Activated CD4-positive, alpha-beta memory T cell treated with anti-CD3 and anti-CD28 coated beads, Interleukin-2, amount 10 ng/mL, durations not matched to agents 7 days and 5 days (primary cell): ENCODE measurements at regions not wholly inside any gene's neighbourhood (a gene's known extent, or its start where the extent isn't known, plus 50 kb on each side); places are given as distances from the start of the nearest gene placed in this dataset.

ENCODE experiments used
- CTCF ChIA-PET: fragments of 350-600 bp; sonication (Branson Sonifier 250); formaldehyde crosslinking; loops from one replicate; lab custom pipeline; 2021; ENCODE audit warnings: antibody characterized with exemption, inconsistent platforms; lab: Charles Lee
- POLR2A ChIA-PET: fragments of 350-600 bp; sonication (Branson Sonifier 250); formaldehyde crosslinking; loops from one replicate; lab custom pipeline; 2021; ENCODE audit warnings: antibody characterized with exemption; lab: Charles Lee
- DNase-seq: peaks from one replicate; pipeline ENCODE4 v3.0.0-alpha.2; 2020
- H3K27ac Mint-ChIP-seq: one replicate; pipeline ENCODE4 v1.8.0; 2021; ENCODE audit warnings: mild to moderate bottlenecking, mixed read lengths
- H3K27me3 Mint-ChIP-seq: one replicate; pipeline ENCODE4 v1.8.0; 2021; ENCODE audit warnings: mixed read lengths
- H3K36me3 Mint-ChIP-seq: one replicate; pipeline ENCODE4 v1.8.0; 2021; ENCODE audit warnings: low read depth, mixed read lengths
- H3K4me1 Mint-ChIP-seq: one replicate; pipeline ENCODE4 v1.8.0; 2021; ENCODE audit warnings: mixed read lengths
- H3K4me3 Mint-ChIP-seq: one replicate; pipeline ENCODE4 v1.8.0; 2021; ENCODE audit warnings: mild to moderate bottlenecking, mixed read lengths
- H3K9me3 Mint-ChIP-seq: one replicate; pipeline ENCODE4 v1.8.0; 2021; ENCODE audit warnings: mixed read lengths

DNA sequence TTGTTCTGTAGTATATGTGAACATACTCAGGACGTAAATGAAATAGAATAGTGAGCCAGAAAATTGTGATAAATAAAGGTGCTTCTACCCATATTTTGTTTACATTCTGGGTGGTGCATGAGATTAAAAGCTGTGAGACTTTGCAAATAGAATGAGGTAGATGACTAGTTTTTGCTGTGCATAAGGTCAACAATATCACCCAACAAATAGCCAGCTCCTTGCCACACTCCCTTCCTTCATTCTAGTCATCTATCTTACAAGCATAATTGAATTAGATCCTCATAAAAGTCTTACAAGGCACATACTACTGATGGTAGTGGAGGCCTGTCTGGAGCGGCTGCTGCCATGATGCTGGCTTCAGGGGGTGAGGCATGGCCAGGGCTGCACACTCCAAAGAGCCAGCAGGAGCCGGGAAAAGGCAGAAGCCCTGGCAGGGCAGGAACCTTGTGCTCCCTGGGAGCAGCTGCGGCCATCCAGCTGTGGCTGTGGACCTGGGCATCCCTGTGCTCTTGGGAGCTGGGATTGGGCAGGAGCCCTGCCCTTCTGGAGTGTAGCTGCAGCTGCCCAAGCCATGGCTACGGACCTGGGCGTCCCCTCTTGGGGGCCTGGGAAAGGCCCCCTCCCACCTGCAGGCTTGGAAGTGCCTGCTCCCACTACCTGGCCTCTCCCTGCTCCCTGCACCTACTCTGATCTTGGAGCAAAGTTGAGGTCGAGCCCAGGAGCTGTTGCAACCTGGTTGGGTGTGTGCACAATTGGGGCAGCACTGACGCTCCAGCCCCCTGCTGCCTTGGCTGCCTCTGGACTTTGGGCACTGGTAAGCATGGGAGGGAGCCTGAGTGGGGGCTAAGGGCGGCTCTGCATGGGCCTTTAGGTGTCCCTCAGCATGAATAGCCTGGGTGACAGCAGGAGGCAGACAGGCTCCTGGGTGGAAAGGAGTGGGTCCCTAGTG is 112.8 kb downstream of the DACT1 start:
- Mint-ChIP-seq H3K27me3 (no peaks in the 10 kb centered on the region), H3K4me1 (peaks cover 7% of the 10 kb centered on the region)
- CTCF ChIA-PET, result no interaction called here

DNA sequence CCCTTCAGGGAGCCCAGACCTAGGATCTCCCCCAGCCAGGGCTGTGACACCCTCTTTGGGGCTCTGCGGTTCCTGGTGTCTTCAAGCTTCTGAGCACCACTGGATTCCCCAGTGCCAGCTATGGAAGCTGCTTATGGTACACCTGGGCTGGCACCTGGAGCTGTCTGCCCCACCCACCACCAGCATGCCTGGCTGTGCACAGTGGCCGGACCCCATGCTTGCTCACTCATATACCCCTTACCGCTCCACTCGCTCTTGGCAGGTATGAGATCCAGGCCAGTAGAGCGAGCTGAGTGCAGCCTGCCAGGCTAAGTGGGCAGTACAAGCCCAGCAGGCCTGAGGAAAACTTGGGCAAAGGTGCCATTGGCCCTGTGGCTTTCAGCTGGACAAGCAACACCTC is 114.0 kb downstream of the DACT1 start:
- no peaks in the 10 kb centered on the region for H3K9me3 Mint-ChIP-seq
- no peaks in the 10 kb centered on the region for H3K36me3 Mint-ChIP-seq
- no peaks in the 10 kb centered on the region for H3K27me3 Mint-ChIP-seq
- no peak overlapping the region for H3K27ac Mint-ChIP-seq
- H3K4me1 Mint-ChIP-seq, result peaks cover 7% of the 10 kb centered on the region
- ChIA-PET CTCF (no interaction called here), POLR2A (no interaction called here)
- no peak for DNase-seq
- H3K4me3 Mint-ChIP-seq, result no peak overlapping the region

More for the DNA sequence above, 112.8 kb downstream of the DACT1 start:
- no peaks in the 10 kb centered on the region for H3K36me3 Mint-ChIP-seq
- POLR2A ChIA-PET, result no interaction called here
- H3K27ac Mint-ChIP-seq, result no peak overlapping the region
- no peak overlapping the region for H3K4me3 Mint-ChIP-seq
- H3K9me3 Mint-ChIP-seq, result no peaks in the 10 kb centered on the region
- DNase-seq, result no peak

DNA sequence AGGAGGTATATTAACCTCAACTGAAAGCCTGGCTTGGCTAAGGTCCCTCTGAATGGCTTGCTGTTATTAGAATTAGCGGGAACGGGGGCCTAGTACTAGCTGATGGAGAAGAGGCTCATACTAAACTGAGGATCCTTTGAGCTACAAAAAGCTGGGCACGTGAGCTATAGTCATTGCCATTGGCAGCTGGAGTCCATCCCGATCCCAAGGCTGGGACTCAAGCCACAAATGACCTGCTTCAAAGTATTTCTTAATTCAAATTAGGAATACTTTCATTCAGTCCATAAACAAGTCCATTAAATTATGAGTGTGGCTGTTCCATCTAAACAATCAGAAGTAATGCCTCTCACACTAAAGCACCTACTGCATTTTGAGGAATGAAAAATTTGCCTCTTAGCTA is 114.5 kb downstream of the DACT1 start:
- no peaks in the 10 kb centered on the region for H3K9me3 Mint-ChIP-seq
- H3K36me3 Mint-ChIP-seq, result no peaks in the 10 kb centered on the region
- no peak overlapping the region for H3K27ac Mint-ChIP-seq
- H3K4me1 Mint-ChIP-seq, result peaks cover 7% of the 10 kb centered on the region
- no peak overlapping the region for H3K4me3 Mint-ChIP-seq
- DNase-seq, result no peak
- no peaks in the 10 kb centered on the region for H3K27me3 Mint-ChIP-seq
- POLR2A ChIA-PET, result no interaction called here
- CTCF ChIA-PET, result no interaction called here

DNA sequence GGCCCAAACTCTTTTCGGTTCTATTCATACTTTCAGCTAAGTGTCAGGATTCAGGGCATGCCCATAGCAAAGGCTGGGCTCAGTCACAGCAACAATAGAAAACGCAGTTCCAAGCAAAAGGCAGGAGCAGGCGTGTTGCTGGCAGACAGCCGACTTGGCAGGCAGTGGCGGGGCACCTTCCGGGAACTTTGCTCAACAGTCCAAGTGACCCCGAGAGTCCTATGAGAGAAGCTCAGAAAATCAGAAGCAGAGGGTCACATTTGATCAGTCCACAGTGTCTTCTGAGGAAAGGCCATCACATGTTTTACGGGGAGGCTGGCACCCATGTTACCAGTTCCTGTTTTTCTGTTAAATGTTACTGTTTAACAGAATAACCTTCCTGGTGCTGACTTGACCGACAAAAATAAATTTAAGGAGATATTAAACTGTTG is 115.0 kb downstream of the DACT1 start:
- DNase-seq, result no peak
- ChIA-PET CTCF (no interaction called here), POLR2A (no interaction called here)

DNA sequence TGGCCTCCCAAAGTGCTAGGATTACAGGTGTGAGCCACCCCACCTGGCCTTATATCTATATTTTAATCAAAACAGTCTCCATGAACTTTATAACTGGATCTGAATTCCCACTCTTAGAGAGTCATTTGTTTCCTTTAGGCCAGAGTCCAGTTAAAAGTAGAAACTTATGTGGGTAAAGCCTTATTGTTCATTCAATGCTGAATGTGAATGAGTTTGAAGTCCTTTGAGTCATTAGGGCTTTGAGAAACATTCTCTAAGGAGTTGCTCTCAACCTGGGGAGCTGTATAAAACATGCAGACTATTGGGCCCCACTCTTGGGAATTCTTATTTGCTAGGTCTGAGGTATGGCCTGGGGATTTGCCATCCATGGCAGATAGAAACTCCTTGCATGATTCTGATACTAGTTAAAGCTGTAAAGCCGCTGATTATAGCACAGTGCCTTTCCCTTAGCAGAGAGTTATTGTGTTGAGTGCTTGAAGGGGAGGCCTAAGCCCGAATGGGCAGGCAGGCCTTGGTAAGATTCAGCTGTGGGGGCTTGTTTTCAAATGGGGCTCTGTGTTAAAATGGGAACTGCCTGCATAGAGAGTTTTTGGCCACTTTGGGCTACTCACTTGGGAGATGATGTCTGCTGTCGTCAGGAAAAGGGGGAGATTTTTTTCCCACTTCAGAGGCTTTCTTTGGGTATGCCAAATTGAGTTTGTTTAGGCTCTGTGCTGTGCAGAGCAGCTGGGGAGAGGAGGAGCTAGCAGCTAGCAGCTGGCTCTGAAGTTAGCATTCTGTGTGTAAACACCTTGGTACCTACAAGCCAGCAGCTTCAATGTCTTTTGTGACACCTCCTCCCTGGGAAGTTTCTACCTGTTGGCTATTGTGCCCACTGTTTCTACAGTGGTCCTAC is 117.5 kb downstream of the DACT1 start:
- H3K9me3 Mint-ChIP-seq, result no peaks in the 10 kb centered on the region
- ChIA-PET POLR2A (no interaction called here), CTCF (no interaction called here)
- DNase-seq, result no peak
- no peaks in the 10 kb centered on the region for H3K4me1 Mint-ChIP-seq
- no peak overlapping the region for H3K4me3 Mint-ChIP-seq
- H3K27ac Mint-ChIP-seq, result no peak overlapping the region
- no peaks in the 10 kb centered on the region for H3K36me3 Mint-ChIP-seq
- H3K27me3 Mint-ChIP-seq, result no peaks in the 10 kb centered on the region

More for the DNA sequence above, 115.0 kb downstream of the DACT1 start:
- Mint-ChIP-seq H3K27ac (no peak overlapping the region), H3K36me3 (no peaks in the 10 kb centered on the region), H3K4me1 (peaks cover 7% of the 10 kb centered on the region), H3K4me3 (no peak overlapping the region), H3K27me3 (no peaks in the 10 kb centered on the region), H3K9me3 (no peaks in the 10 kb centered on the region)

DNA sequence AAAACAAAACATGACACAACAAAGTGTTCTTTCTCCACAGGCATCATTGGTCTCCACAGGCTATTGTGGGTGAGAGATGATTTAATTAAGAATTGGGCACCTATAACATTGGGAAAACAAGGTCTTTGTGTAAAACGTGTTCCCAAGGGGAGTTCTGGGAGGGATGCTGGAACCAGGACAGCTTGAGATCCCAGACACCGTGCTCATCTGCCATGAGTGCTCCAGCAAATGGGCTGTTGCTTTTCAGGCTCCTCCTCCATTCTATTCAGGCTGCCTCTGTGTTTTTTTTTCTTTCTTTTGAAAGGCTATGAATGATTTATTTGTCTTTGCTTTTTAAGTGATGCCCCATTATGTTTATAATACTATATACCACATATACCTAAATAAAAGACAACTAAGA is 122.4 kb downstream of the DACT1 start:
- Mint-ChIP-seq H3K9me3 (no peaks in the 10 kb centered on the region), H3K27ac (no peak overlapping the region), H3K36me3 (no peaks in the 10 kb centered on the region)

DNA sequence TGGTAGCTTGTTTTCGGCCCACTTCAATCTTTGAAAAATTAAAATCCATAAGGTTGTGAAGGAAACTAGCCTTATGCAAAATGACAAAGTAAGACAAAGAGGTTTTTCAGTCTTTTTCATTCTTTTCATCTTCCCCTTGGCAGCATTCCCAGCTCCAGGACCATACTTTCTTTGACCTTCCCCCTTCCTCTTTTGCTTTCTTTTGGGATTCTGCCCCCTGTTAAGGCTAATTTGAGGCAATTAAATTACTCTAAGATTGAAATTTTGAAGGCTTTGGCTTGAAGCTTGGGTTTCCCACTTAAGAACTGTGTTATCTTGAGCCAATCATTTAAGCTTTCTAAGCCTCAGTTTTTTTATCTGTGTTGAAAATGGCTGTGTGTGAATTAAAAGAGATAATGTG is 124.9 kb downstream of the DACT1 start:
- Mint-ChIP-seq H3K4me1 (no peaks in the 10 kb centered on the region), H3K27me3 (no peaks in the 10 kb centered on the region), H3K27ac (no peak overlapping the region), H3K36me3 (no peaks in the 10 kb centered on the region), H3K9me3 (no peaks in the 10 kb centered on the region), H3K4me3 (no peak overlapping the region)
- CTCF ChIA-PET, result no interaction called here
- POLR2A ChIA-PET, result no interaction called here
- DNase-seq, result no peak

More for the DNA sequence above, 122.4 kb downstream of the DACT1 start:
- Mint-ChIP-seq H3K27me3 (no peaks in the 10 kb centered on the region), H3K4me3 (no peak overlapping the region), H3K4me1 (no peaks in the 10 kb centered on the region)
- ChIA-PET CTCF (no interaction called here), POLR2A (no interaction called here)
- no peak for DNase-seq

DNA sequence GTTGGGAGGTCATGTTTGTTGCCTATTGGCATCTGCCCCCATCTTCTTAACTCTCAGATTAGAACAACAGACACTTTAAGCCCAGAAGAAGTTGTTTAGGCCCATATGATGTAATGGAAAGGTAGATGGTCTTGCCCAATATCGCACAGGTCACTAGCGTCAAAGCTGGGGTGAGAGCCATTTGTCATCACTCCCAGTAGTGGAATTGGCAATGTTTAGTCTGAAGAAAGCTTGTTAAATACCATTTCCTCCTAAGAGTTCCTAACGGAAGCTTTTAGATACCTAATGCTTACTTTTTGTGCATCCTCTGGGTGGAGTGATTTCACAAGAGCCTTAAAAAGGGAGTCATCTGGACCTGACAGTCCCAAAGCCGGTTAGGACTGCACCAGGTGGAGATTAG is 125.4 kb downstream of the DACT1 start:
- ChIA-PET POLR2A (no interaction called here), CTCF (no interaction called here)
- Mint-ChIP-seq H3K27me3 (no peaks in the 10 kb centered on the region), H3K9me3 (no peaks in the 10 kb centered on the region), H3K4me1 (no peaks in the 10 kb centered on the region), H3K4me3 (no peak overlapping the region), H3K27ac (no peak overlapping the region), H3K36me3 (no peaks in the 10 kb centered on the region)
- DNase-seq, result no peak

DNA sequence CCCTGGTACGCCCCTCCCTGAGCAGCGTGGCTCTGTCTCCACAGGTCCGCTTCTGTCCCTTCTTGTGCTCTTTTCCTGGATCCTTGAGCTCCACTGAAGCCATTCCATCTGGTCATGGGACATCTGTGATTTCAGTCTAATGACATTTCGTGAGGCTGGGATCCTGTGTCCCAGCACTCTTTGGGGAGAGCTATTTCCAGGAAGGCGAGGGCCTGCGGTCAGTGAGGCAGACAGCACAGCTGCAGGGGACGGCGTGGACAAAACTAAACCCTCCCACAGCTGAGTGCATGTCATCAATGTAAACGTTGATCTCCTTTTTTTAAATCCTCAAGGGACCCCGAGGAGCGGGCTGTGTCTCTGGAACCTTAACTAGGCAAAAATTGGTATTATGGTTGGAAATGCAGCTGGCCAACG is 127.7 kb downstream of the DACT1 start:
- no peak for DNase-seq
- no peaks in the 10 kb centered on the region for H3K9me3 Mint-ChIP-seq
- POLR2A ChIA-PET, result interaction anchor here (0.5 kb wide), 1 partner anchor 480 kb away, joined by 5 read pairs; no protein-coding TSS in a partner anchor
- CTCF ChIA-PET, result no interaction called here
- no peaks in the 10 kb centered on the region for H3K36me3 Mint-ChIP-seq
- H3K4me3 Mint-ChIP-seq, result no peak overlapping the region
- H3K27me3 Mint-ChIP-seq, result peaks cover 3% of the 10 kb centered on the region
- no peak overlapping the region for H3K27ac Mint-ChIP-seq
- no peaks in the 10 kb centered on the region for H3K4me1 Mint-ChIP-seq

DNA sequence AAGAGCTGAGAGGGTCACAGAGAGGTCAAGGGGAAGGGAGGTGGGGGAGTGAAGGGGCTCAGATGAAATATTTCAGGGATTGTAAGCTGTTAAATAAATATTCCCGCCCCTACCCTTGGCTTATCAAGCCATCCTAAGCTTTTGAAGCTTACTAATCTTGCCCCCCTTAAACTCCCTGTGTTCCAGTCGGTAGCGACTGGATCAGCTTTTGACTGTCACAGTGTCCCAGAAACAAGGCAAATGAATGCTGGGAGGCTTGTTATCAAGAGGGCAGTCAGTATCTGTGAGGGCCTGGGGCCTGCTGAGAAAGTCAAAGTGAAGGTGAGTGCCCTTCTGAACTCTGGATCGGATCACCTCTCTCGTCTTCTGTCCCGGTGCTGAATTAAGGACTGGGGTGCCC is 128.1 kb downstream of the DACT1 start:
- Mint-ChIP-seq H3K27me3 (peaks cover 4% of the 10 kb centered on the region), H3K4me1 (no peaks in the 10 kb centered on the region), H3K9me3 (no peaks in the 10 kb centered on the region), H3K36me3 (no peaks in the 10 kb centered on the region), H3K4me3 (no peak overlapping the region), H3K27ac (no peak overlapping the region)
- ChIA-PET POLR2A (interaction anchor here (0.5 kb wide), 1 partner anchor 480 kb away, joined by 5 read pairs; no protein-coding TSS in a partner anchor), CTCF (no interaction called here)
- DNase-seq, result no peak

DNA sequence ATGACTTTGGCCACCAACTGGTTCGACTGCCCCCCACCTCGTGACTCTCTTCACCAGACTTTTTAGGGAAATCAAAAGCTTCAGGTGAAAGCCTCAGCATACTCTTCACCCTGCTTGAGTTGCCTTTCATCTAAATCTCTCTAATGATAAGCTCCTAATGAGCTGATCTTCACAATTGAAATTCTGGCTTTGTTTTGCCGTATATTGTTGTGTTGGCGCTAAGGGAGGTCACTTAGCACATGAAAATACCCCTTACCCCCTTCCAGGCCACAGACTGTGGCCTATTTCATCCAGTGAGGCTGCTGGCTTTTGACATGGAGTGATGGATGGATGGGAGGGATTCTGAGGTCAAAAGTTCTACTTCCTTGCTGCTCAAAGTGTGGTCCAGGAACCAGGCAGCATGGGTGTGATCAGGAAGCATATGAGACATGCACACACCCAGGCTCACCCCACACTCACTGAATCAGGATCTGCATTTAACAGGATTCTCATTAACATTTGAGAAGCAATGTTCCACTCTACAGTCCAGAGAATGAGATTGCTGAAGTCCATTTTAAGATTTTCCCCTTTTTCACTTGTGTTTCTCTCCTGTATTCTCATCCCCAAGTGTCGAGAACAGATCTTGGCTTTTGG is 131.4 kb downstream of the DACT1 start:
- Mint-ChIP-seq H3K27ac (no peak overlapping the region), H3K36me3 (no peaks in the 10 kb centered on the region), H3K4me3 (no peak overlapping the region), H3K9me3 (no peaks in the 10 kb centered on the region), H3K27me3 (peaks cover 4% of the 10 kb centered on the region), H3K4me1 (no peaks in the 10 kb centered on the region)
- ChIA-PET POLR2A (no interaction called here), CTCF (no interaction called here)
- DNase-seq, result no peak

DNA sequence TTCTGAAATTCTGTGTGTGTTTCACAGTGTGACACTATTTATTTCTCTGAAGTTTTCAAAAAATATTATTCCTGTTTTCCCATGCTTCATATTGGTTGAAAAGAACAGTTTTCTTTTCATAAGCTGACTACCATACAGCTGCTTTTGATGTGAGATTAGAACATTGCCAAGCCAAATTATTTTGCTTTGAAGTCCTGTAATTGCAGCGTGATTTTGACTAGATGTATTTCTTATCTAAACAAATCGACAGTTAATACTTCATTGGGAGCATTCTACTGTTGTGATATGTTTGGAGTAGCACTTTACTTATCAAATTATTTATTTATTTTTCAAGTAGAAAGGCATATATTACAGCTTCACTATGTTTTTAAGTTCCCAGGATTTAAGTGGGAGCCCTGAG is 132.0 kb downstream of the DACT1 start:
- no peaks in the 10 kb centered on the region for H3K4me1 Mint-ChIP-seq
- no peak for DNase-seq
- ChIA-PET CTCF (no interaction called here), POLR2A (no interaction called here)
- no peaks in the 10 kb centered on the region for H3K36me3 Mint-ChIP-seq
- no peaks in the 10 kb centered on the region for H3K9me3 Mint-ChIP-seq
- H3K4me3 Mint-ChIP-seq, result no peak overlapping the region
- no peak overlapping the region for H3K27ac Mint-ChIP-seq
- H3K27me3 Mint-ChIP-seq, result peaks cover 4% of the 10 kb centered on the region

DNA sequence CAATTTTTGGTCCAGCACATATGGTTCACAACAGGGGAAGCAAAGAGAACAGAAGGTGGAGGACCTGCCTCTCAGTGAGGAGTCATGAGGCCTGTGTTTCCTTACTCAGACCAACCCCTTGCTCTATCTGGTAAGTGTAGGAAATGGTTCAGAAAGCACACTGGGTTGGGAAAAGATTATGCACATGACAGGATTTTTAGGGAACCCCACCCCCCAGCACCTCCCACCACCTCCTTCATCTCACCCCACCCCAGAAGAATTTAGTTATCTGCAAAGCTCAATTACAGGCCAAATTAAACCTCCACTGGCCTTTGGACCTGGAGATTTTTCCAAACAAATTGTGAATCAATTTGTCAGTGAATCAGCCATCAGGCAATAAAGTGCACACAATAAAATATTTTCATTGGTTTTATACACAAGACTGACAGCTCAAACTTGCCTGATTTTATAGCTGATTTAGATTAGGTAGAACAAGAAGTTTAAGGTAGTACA is 132.8 kb downstream of the DACT1 start:
- Mint-ChIP-seq H3K9me3 (no peaks in the 10 kb centered on the region), H3K4me3 (no peak overlapping the region), H3K4me1 (no peaks in the 10 kb centered on the region), H3K27ac (no peak overlapping the region), H3K27me3 (peaks cover 4% of the 10 kb centered on the region), H3K36me3 (no peaks in the 10 kb centered on the region)
- ChIA-PET CTCF (no interaction called here), POLR2A (no interaction called here)
- DNase-seq, result no peak
